ENCODE measurements at regions not wholly inside any gene's neighbourhood (a gene's known extent, or its start where the extent isn't known, plus 50 kb on each side); places are given as distances from the start of the nearest gene placed in this dataset.

DNA sequence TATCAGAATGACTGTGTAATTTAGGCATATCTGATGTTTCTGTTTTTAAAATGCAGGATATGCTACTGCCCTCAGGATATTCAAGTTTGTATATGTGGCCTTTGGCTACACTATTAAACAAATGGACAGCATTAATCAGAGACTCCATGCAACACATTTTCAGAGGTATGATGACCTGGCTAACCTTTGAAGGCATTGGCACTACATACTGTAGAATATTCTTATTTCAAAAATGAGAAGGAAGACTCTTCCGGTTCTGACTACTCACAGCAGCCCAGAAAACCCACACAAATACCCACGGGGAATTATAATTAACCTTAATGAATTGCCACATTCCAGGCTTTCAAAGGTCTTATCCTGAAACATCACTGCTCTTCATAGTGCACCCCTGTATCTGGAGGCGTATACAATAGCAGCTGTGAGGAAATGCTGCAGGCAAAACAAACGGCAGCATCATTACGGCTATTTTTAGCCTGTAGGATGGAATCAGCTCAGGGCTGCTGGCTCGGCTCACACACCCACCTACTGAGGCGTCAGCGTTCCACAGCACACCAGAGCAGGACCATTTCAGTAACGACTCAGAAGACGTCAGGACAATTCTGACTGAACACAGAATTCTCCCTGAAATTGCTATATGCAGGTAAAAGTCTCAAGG lies 648.5 kb downstream of the RPS29 start:
- in situ Hi-C loops (cut with HindIII; ENCODE audit: low sequenced_read_pairs) = no loop called here
- H3K4me3 ChIP-seq (ENCODE audit: low read depth, low read length) = no peak overlapping the region
- DNase-seq (ENCODE audit: low read depth) = no peak
- TF ChIP-seq, protein P1, sequence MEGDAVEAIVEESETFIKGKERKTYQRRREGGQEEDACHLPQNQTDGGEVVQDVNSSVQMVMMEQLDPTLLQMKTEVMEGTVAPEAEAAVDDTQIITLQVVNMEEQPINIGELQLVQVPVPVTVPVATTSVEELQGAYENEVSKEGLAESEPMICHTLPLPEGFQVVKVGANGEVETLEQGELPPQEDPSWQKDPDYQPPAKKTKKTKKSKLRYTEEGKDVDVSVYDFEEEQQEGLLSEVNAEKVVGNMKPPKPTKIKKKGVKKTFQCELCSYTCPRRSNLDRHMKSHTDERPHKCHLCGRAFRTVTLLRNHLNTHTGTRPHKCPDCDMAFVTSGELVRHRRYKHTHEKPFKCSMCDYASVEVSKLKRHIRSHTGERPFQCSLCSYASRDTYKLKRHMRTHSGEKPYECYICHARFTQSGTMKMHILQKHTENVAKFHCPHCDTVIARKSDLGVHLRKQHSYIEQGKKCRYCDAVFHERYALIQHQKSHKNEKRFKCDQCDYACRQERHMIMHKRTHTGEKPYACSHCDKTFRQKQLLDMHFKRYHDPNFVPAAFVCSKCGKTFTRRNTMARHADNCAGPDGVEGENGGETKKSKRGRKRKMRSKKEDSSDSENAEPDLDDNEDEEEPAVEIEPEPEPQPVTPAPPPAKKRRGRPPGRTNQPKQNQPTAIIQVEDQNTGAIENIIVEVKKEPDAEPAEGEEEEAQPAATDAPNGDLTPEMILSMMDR (IDR thresholded peaks at IDR 0.05; ENCODE audit: low read depth, low read length, missing control alignments) = no peak

DNA sequence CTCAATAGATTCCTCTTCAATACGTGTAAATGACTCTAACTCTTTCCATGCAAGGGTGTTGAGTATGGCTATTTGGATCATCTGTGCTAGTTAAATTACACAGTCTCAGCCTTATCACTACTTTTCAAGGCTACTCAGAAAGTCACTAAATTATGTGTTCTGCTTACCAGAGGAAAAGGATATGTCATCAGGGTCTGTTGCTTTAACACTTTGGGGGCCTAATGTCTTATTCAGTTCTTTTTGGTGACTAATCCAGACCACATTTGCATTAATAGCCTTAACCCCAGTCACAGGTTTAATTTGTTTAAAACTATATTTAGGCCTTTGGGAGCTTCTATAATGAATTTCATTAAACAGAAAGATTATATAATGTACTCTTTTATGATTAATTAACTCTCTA lies 649.3 kb downstream of the RPS29 start:
- in situ Hi-C loops (cut with HindIII; ENCODE audit: low sequenced_read_pairs) = no loop called here
- TF ChIP-seq, protein P1 (IDR thresholded peaks at IDR 0.05; ENCODE audit: low read depth, low read length, missing control alignments) = no peak
- DNase-seq (ENCODE audit: low read depth) = no peak
- H3K4me3 ChIP-seq (ENCODE audit: low read depth, low read length) = no peak overlapping the region

DNA sequence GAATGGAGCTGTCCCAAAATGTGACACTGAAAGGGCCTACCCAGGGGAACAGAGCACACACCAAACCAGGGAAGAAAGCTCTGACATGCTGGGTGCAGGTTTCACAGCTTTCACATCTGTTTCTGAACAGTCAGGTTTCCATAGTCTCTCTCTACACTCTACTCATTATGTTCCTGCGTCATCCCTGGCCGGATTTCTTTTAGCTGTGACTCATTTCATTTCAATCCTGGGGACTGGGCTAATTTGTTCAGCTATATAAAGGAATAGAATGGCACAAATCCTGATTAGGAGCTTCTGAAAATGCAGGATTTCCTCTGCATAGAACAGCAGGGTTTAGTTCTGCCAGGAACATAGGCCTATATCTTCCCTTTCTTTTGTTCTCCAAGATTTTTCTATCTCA lies 649.8 kb downstream of the RPS29 start:
- TF ChIP-seq, protein P1 (IDR thresholded peaks at IDR 0.05; ENCODE audit: low read depth, low read length, missing control alignments) = no peak
- DNase-seq (ENCODE audit: low read depth) = peak; percentile 76
- H3K4me3 ChIP-seq (ENCODE audit: low read depth, low read length) = no peak overlapping the region
- in situ Hi-C loops (cut with HindIII; ENCODE audit: low sequenced_read_pairs) = no loop called here

DNA sequence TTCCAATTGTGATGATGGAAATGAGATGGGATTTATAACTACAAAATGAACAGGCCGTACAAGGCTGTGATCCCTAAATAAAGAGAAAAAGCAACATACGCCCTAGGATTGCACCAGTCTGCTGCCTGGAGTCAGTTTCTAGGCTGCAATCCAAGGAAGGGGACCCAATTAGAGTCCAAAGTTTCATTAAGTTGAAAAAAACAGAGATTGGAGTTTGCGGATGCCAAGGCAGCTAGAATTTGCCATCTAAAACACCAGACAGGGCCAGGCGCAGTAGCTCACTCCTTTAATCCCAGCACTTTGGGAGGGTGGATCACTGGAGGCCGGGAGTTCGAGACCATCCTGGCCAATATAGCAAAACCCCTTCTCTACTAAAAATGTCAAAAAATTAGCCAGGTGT lies 661.0 kb downstream of the RPS29 start:
- H3K4me3 ChIP-seq (ENCODE audit: low read depth, low read length) = no peak overlapping the region
- in situ Hi-C loops (cut with HindIII; ENCODE audit: low sequenced_read_pairs) = no loop called here
- no peak for DNase-seq (ENCODE audit: low read depth)
- TF ChIP-seq, protein P1 (IDR thresholded peaks at IDR 0.05; ENCODE audit: low read depth, low read length, missing control alignments) = no peak

DNA sequence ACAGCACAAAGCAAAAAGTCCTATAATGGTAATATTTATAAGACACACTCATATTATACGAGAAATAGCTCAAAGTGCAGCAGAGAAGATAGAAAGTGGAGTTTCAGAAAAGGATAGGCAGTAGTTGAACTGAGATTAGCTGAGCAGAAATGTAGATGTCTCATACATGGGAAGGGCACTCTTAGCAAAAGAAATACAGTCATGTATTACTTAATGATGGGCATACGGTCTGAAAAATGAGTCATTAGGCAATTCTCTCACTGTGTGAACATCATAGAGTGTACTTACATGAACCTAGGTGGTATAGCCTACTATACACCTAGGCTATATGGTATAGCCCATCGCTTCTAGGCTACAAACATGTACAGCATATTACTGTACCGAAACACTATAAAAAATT lies 671.3 kb downstream of the RPS29 start:
- TF ChIP-seq, protein P1 (IDR thresholded peaks at IDR 0.05; ENCODE audit: low read depth, low read length, missing control alignments) = no peak
- in situ Hi-C loops (cut with HindIII; ENCODE audit: low sequenced_read_pairs) = no loop called here
- no peak for DNase-seq (ENCODE audit: low read depth)
- H3K4me3 ChIP-seq (ENCODE audit: low read depth, low read length) = no peak overlapping the region

DNA sequence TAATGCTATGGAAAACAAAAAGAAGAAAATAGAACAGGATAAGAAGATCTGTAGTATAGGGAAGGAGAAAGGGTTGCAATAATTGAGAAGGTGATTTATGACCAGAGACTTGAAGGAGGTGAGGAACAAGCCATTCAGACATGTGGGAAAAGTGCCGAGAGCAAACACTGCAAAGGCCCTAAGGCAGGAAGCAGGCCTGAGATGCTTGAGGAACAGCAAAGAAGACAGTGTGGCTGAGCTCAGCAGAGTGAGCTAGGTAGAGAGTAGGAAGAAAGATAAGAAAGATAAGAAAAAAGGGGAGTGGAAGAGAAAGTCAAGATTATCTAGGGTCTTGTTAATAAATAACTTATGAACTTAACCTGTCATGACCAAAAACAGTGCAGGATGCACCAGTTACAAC lies 671.8 kb downstream of the RPS29 start:
- in situ Hi-C loops (cut with HindIII; ENCODE audit: low sequenced_read_pairs) = no loop called here
- TF ChIP-seq, protein P1 (IDR thresholded peaks at IDR 0.05; ENCODE audit: low read depth, low read length, missing control alignments) = no peak
- no peak overlapping the region for H3K4me3 ChIP-seq (ENCODE audit: low read depth, low read length)
- DNase-seq (ENCODE audit: low read depth) = no peak

Data from astrocyte of the cerebellum (primary cell).